OCI-LY1 (cell line): ENCODE measurements at regions not wholly inside any gene's neighbourhood (a gene's known extent, or its start where the extent isn't known, plus 50 kb on each side); places are given as distances from the start of the nearest gene placed in this dataset.

Source experiments
- CTCF ChIP-seq: fragments of 200-600 bp; sonication (generic), shearing (Covaris generic); IDR thresholded peaks from 2 replicates; pipeline ENCODE4 v1.5.1; 2017; ENCODE audit warnings: mild to moderate bottlenecking, antibody characterized with exemption, low read length, moderate library complexity, mixed read lengths
- EZH2 ChIP-seq: fragments of 200-600 bp; sonication (generic), shearing (Covaris generic); IDR thresholded peaks from 2 replicates; pipeline ENCODE4 v1.8.0; 2017; ENCODE audit warnings: borderline replicate concordance, mixed run types, mild to moderate bottlenecking, antibody characterized with exemption, low read length, moderate library complexity, mixed read lengths

- TF ChIP-seq CTCF (no peak), EZH2 (no peak)
These were observed 136.5 kb downstream of the NR4A2 start for GRCh38 chr2:156196031-156196430.
